ENCODE measurements at regions not wholly inside any gene's neighbourhood (a gene's known extent, or its start where the extent isn't known, plus 50 kb on each side); places are given as distances from the start of the nearest gene placed in this dataset.

DNA sequence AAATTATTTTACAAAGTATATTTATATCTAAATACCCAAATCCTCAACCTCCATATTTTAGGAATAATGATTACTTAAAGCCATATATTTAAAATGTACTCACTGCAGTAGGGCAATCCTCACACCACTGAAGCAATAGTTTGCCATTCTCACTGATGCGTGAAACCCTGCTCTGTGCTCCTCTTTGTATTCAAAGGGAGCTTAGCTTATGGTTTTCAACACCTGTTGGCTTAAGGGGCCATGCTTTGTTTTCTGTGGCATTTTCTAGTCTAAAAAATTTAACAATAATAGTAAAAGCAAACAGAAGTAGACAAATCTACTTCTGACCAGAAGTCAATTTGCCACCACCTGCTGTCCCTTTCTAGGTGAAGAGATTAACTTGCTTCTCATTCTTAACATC is 294.6 kb downstream of the FLRT2 start:
- DNase-seq (ENCODE audit: low spot score in 2 of 2), result no peak
- no peaks in the 10 kb centered on the region for H3K9me3 Mint-ChIP-seq
- H3K4me3 Mint-ChIP-seq, result no peak overlapping the region
- no peaks in the 10 kb centered on the region for H3K36me3 Mint-ChIP-seq
- H3K4me1 Mint-ChIP-seq, result no peaks in the 10 kb centered on the region
- no peak for ATAC-seq
- no peak overlapping the region for H3K27ac Mint-ChIP-seq

DNA sequence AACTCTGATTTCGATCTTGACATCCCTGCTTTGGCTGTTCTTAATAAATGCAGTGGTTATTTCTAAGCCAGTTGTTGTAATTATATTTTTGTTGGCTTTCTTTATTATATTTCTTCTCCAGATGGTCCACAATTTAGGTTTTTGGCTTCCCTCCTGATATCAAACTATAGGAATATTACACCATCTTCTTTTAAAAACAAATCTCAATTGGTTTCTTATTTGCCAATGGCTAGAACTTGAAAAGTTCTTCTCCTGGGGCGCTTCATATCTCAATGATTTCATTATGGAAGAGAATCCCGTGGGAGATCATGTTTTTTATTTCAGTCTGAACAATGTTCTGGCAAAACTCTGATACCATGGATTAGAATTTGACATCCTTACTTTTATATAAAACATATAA is 292.3 kb downstream of the FLRT2 start:
- no peaks in the 10 kb centered on the region for H3K9me3 Mint-ChIP-seq
- DNase-seq (ENCODE audit: low spot score in 2 of 2), result no peak
- no peaks in the 10 kb centered on the region for H3K36me3 Mint-ChIP-seq
- H3K4me3 Mint-ChIP-seq, result no peak overlapping the region
- ATAC-seq, result no peak
- no peak overlapping the region for H3K27ac Mint-ChIP-seq
- H3K4me1 Mint-ChIP-seq, result no peaks in the 10 kb centered on the region

DNA sequence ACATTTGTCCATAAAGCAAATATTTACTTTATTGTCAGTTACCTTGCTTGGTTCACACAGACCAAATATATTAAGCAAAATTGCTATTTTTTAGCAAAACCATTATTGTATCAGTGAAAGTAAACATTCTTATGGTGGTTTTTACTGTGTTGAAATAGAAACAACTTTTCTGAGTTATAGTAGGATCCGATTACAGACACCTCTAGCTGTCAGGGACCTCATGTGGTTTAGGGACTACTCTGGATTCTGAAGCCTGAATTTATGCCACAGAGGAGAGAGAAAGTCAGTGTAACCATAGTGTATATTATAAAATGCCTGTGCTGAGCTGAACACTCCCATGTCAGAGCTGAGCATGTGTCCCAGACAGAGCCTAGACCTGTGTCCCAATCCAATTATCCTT is 287.5 kb downstream of the FLRT2 start:
- Mint-ChIP-seq H3K4me1 (no peaks in the 10 kb centered on the region), H3K9me3 (no peaks in the 10 kb centered on the region), H3K27ac (no peak overlapping the region), H3K4me3 (no peak overlapping the region), H3K36me3 (no peaks in the 10 kb centered on the region)
- DNase-seq (ENCODE audit: low spot score in 2 of 2) (no peak), ATAC-seq (no peak)

DNA sequence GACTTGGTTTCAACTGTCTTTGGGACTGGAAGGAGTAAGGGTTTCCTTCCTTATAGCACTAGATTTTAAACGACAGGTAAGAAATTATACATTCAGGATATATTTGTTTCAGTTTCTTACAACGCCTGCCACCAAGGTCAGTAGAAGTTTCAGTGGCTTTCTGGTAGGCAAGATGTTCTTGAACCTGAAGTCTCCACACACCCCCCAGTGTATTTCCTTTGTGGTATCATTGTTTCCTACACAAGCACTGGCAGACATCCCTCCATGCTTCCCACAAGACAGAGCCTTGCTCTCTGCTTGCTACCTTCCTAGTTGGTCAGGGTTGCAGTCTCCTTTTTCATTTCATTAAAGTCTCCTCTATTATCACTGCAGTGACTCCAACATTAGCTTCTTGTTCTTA is 283.1 kb downstream of the FLRT2 start:
- peaks cover 2% of the 10 kb centered on the region for H3K9me3 Mint-ChIP-seq
- DNase-seq (ENCODE audit: low spot score in 2 of 2) (no peak), ATAC-seq (no peak)
- H3K36me3 Mint-ChIP-seq, result no peaks in the 10 kb centered on the region
- no peak overlapping the region for H3K4me3 Mint-ChIP-seq
- no peaks in the 10 kb centered on the region for H3K4me1 Mint-ChIP-seq
- no peak overlapping the region for H3K27ac Mint-ChIP-seq

DNA sequence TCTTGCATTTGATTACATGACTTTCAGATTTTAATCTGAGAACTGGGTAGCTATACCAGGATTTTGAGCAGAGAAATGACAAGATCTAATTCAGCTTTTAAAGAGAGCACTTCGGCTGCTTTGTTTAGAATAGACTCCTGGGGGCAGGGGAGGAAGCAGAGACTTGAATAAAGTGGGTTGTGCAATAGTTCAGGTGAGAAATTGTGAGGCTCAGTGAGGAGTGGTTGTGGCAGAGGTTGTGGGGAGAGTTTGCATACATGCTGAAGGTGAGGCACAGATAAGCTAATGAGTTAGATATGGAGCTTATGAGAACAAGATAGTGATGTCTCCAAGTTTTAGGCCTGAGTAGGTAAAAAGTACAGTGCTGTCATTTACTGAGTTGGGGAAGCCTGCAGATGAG is 281.4 kb downstream of the FLRT2 start:
- no peaks in the 10 kb centered on the region for H3K4me1 Mint-ChIP-seq
- H3K36me3 Mint-ChIP-seq, result no peaks in the 10 kb centered on the region
- peaks cover 5% of the 10 kb centered on the region for H3K9me3 Mint-ChIP-seq
- no peak overlapping the region for H3K4me3 Mint-ChIP-seq
- H3K27ac Mint-ChIP-seq, result no peak overlapping the region
- DNase-seq (ENCODE audit: low spot score in 2 of 2), result no peak
- ATAC-seq, result no peak

DNA sequence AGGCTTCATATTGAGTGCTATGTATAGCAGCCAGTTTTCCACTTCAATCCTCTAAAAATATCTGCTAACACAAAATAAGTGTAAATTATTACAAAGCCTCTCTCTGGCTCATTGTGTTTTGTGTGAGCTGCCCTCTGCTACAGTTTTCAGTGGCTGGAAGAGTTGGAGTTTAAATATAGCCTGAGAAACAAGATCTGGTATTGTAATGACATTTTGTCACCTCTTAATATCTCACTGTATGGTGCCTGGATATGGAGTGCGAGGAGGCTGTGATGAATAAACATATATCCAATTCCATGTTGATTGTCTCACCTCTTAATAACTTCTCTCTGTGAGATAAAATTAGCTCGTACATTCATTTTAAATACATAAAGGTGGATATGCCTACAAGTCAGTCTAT is 269.7 kb downstream of the FLRT2 start:
- no peak overlapping the region for H3K4me3 Mint-ChIP-seq
- H3K4me1 Mint-ChIP-seq, result no peaks in the 10 kb centered on the region
- H3K27ac Mint-ChIP-seq, result no peak overlapping the region
- H3K36me3 Mint-ChIP-seq, result no peaks in the 10 kb centered on the region
- ATAC-seq, result no peak
- DNase-seq (ENCODE audit: low spot score in 2 of 2), result no peak
- peaks cover 5% of the 10 kb centered on the region for H3K9me3 Mint-ChIP-seq

DNA sequence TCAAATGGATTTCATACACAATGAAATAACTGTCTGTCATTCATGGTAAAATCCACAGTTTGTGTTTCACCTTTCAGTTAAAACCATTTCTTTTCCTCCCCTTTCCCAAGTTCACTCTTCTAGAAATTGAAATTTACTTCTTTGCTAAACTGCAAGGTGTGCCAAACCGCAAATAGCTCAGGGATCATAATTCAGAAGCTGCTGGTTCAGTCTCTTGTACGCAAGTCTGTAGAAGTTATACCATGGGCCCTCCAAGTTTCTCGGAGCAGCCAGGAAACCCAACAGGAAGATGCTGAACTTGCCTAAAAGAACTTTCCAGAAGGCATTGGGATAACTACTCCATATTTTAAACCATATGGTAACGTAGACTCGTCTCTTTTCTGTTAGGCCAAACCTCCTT is 268.9 kb downstream of the FLRT2 start:
- H3K36me3 Mint-ChIP-seq, result no peaks in the 10 kb centered on the region
- no peaks in the 10 kb centered on the region for H3K4me1 Mint-ChIP-seq
- DNase-seq (ENCODE audit: low spot score in 2 of 2) (no peak), ATAC-seq (no peak)
- H3K9me3 Mint-ChIP-seq, result peaks cover 5% of the 10 kb centered on the region
- no peak overlapping the region for H3K27ac Mint-ChIP-seq
- no peak overlapping the region for H3K4me3 Mint-ChIP-seq

DNA sequence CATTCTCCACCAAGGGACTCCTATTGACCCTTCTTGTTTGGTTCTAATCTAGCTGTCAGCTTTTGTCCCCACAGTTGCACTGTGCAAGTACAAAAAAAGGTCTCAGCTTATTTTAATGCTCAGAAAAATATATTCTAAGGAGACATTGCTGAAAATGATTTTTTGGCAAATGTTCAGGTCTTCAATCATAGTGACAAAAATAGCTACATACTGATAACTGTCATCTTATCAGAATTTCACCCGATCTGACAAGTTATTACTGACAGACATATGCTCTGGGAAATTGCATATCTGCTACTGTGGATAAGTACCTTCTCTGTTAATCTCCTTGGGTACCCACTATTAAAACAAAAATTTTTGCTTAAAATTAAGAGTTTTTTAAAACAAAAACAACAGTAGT is 263.6 kb downstream of the FLRT2 start:
- Mint-ChIP-seq H3K36me3 (no peaks in the 10 kb centered on the region), H3K4me3 (no peak overlapping the region), H3K9me3 (no peaks in the 10 kb centered on the region), H3K4me1 (no peaks in the 10 kb centered on the region), H3K27ac (no peak overlapping the region)
- DNase-seq (ENCODE audit: low spot score in 2 of 2) (no peak), ATAC-seq (no peak)

DNA sequence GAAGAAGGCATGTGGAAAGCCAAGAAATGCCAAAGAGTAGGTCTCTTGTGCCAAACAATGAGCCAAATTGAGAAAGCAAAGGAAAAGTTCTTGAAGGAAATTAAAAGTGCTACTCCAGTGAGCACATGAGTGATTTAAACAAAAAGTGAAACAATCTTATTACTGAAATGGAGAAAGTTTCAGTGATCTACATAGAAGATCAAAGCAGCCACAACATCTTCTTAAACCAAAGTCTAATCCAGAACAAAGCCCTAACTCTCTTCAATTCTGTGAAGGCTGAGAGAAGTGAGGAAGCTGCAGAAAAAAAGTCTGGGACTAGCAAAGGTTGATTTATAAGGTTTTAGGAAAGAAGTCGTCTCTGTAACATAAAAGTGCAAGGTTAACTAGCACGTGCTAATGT is 259.6 kb downstream of the FLRT2 start:
- ATAC-seq, result no peak
- DNase-seq (ENCODE audit: low spot score in 2 of 2), result no peak
- H3K9me3 Mint-ChIP-seq, result peaks cover under 1% of the 10 kb centered on the region
- no peaks in the 10 kb centered on the region for H3K4me1 Mint-ChIP-seq
- H3K27ac Mint-ChIP-seq, result no peak overlapping the region
- H3K4me3 Mint-ChIP-seq, result no peak overlapping the region
- no peaks in the 10 kb centered on the region for H3K36me3 Mint-ChIP-seq

DNA sequence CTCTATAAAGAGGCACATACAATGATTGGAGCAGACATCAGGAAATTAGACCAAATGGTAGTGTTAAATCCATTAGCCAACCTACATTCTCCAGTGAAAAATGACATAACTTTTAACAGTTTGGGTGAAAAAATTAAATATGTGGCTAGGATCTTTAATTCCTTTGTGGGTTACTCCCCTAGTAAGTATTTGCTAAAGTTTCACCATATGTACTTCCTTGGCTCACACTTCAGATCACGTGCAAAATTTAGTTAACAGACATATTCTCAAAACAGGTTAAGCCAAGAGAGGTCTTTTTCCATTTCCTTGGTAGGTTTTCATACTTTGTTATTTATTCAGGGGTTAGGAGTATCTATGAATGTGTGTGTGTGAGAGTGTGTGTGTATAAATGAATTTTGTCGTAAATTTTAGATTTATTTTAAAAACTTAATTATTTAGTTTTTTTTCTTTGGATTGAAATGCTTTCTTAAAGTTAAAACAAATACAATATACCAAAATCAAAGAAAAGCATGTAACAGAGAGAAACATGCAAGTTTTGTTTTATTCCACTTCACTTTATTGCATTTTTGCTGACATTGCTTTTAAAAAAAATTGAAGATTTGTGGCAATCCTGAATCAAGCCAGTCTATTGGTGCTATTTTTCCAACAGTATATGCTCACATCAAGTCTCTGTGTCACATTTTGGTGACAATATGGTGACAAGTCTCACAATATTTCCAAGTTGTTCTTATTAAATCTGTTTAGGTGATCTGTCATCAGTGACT is 258.7 kb downstream of the FLRT2 start:
- DNase-seq (ENCODE audit: low spot score in 2 of 2) (no peak), ATAC-seq (no peak)
- no peaks in the 10 kb centered on the region for H3K4me1 Mint-ChIP-seq
- H3K9me3 Mint-ChIP-seq, result peaks cover 3% of the 10 kb centered on the region
- no peaks in the 10 kb centered on the region for H3K36me3 Mint-ChIP-seq
- no peak overlapping the region for H3K4me3 Mint-ChIP-seq
- no peak overlapping the region for H3K27ac Mint-ChIP-seq

DNA sequence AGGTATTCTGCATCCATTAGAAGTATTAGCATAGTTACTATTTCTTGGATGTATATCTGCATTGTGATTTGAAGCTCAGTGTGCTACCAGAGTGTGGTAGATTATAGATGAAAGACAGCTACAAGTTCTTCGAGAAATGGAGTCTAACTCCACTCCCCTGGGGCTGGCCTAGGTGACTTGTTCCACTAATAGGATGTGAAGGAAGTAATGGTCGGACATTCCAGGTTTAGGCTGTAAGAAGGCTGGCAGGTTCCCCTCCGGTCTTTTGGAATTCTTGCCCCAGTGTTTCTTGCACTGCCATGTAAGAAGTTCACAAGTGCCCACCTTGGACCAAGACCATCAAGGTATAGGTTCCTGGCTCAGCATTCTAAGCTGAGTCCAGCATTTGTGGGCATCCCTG is 236.4 kb downstream of the FLRT2 start:
- H3K4me3 Mint-ChIP-seq, result no peak overlapping the region

DNA sequence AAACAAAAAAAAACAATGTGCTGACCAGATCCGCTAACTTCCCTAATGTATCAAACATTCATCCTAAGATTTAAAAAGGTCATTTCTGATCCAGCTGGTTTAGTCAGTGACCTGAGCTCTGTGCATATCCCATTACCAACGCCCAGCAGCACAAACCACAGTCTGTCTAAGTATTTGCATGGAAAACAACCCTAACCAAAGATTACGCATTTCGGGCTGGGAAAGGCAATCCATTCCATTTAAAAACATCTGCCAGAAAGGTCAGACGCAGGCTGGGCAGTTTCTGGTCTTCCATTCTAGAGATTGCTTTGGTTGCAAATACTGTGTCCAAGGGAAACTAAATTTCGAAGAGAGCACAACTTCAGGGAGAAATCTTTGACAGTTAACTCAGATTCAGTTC is 234.9 kb downstream of the FLRT2 start:
- H3K4me3 Mint-ChIP-seq, result no peak overlapping the region
- H3K27ac Mint-ChIP-seq, result no peak overlapping the region
- no peaks in the 10 kb centered on the region for H3K9me3 Mint-ChIP-seq
- no peaks in the 10 kb centered on the region for H3K36me3 Mint-ChIP-seq
- ATAC-seq, result no peak
- no peak for DNase-seq (ENCODE audit: low spot score in 2 of 2)
- H3K4me1 Mint-ChIP-seq, result no peaks in the 10 kb centered on the region

More for the DNA sequence above, 236.4 kb downstream of the FLRT2 start:
- Mint-ChIP-seq H3K4me1 (no peaks in the 10 kb centered on the region), H3K36me3 (no peaks in the 10 kb centered on the region), H3K9me3 (no peaks in the 10 kb centered on the region), H3K27ac (no peak overlapping the region)
- ATAC-seq, result no peak
- DNase-seq (ENCODE audit: low spot score in 2 of 2), result no peak

DNA sequence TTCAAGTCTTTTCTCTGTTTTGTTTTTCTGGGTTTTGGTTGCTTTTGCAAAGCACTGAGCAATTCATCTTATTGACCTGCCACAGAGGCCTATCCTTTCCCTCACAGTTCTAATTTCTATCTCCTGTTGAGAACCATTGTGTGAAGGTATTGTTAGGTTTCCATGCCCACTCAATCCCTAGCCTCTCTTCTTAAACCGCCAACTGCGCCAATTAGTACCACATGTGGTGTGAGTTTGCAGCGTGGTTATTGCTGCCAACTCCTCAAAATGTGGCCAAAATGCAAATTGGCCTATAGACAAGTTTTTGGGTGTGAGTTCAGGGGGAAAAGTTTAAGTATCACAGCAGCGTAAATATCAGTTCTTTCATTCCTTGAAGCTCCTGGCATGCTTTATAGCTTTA is 232.6 kb downstream of the FLRT2 start:
- Mint-ChIP-seq H3K4me3 (no peak overlapping the region), H3K9me3 (no peaks in the 10 kb centered on the region), H3K36me3 (no peaks in the 10 kb centered on the region), H3K4me1 (no peaks in the 10 kb centered on the region), H3K27ac (no peak overlapping the region)
- ATAC-seq (no peak), DNase-seq (ENCODE audit: low spot score in 2 of 2) (no peak)

DNA sequence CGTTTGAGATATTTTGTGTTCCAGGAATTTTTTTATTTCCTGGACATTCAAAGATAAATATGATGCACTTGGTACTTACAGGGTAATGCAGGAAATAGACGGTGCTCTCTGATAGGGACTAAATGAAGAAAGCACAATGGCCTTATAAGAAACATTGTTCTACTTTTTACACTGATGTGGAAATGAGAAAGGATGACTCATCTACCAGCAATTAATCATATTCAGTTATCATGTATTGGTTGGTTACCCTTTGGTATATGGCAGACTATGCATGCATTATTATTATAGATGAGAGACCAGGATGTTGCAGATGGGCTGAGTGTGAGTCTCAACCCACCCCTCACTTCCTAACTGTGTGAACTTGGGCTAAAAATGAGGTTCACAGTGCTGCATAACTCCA is 222.2 kb downstream of the FLRT2 start:
- H3K27ac Mint-ChIP-seq, result no peak overlapping the region
- H3K9me3 Mint-ChIP-seq, result no peaks in the 10 kb centered on the region
- no peak overlapping the region for H3K4me3 Mint-ChIP-seq
- no peaks in the 10 kb centered on the region for H3K36me3 Mint-ChIP-seq
- H3K4me1 Mint-ChIP-seq, result no peaks in the 10 kb centered on the region
- no peak for ATAC-seq
- DNase-seq (ENCODE audit: low spot score in 2 of 2), result no peak

DNA sequence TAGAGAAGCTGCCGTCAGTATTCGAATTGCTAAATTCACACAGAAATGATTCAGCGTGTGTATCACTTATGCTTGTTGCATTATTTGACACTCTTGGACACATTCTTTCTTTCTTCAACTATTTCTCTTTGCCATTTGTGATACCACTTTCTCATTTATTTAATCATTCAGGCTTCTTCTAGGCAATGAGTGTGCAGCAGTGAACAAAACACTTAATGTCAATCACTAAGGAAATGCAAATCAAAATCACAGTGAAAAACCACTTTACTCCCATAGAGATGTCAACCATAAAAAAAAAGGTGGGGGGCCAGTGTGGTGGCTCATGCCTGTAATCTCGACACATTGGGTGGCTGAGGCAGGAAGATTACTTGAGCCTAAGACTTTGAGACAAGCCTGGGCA is 214.6 kb downstream of the FLRT2 start:
- peaks cover 9% of the 10 kb centered on the region for H3K9me3 Mint-ChIP-seq
- H3K36me3 Mint-ChIP-seq, result no peaks in the 10 kb centered on the region
- no peaks in the 10 kb centered on the region for H3K4me1 Mint-ChIP-seq
- H3K4me3 Mint-ChIP-seq, result no peak overlapping the region
- DNase-seq (ENCODE audit: low spot score in 2 of 2) (no peak), ATAC-seq (no peak)
- no peak overlapping the region for H3K27ac Mint-ChIP-seq

DNA sequence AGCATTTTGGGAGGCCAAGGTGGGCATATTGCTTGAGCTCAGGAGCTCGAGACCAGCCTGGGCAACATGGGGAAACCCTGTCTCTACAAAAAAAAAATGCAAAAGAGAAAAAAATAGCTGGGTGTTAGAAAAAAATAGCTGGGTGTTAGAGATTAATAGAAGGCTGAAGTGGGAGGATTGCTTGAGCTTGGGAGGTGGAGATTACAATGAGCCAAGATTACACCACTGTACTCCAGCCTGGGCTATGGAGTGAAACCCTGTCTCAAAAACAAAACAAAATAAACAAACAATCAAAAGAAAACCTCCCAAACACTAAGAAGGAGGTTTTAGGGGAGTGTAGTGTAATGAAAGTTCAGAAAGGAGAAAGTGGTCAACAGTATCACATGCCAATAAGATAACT is 202.1 kb downstream of the FLRT2 start:
- no peak overlapping the region for H3K4me3 Mint-ChIP-seq
- peaks cover 6% of the 10 kb centered on the region for H3K9me3 Mint-ChIP-seq
- ATAC-seq (no peak), DNase-seq (ENCODE audit: low spot score in 2 of 2) (no peak)
- H3K36me3 Mint-ChIP-seq, result no peaks in the 10 kb centered on the region
- H3K4me1 Mint-ChIP-seq, result no peaks in the 10 kb centered on the region
- no peak overlapping the region for H3K27ac Mint-ChIP-seq

DNA sequence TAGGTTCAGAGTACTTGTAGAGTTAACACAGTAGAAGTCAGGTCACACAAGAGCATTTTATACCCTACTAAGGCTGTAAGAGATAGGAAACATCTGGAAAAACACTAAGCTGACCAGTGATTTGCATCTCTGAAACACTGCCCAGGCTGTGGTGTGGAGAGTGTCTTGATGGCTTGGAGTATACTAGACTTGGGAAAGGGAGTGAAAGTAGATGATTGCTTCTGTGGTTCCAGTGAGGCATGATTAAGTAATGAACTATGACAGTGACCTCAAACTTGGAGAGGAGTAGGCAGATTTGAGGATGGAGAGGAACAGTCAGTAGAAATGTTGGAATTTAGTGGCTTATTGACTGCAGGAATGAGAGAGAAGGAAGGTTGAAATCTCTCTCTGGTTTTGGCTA is 201.2 kb downstream of the FLRT2 start:
- H3K9me3 Mint-ChIP-seq, result peaks cover 6% of the 10 kb centered on the region
- H3K4me1 Mint-ChIP-seq, result no peaks in the 10 kb centered on the region
- no peak overlapping the region for H3K27ac Mint-ChIP-seq
- H3K4me3 Mint-ChIP-seq, result no peak overlapping the region
- ATAC-seq, result no peak
- no peaks in the 10 kb centered on the region for H3K36me3 Mint-ChIP-seq
- no peak for DNase-seq (ENCODE audit: low spot score in 2 of 2)
